ENCODE measurements at regions not wholly inside any gene's neighbourhood (a gene's known extent, or its start where the extent isn't known, plus 50 kb on each side); places are given as distances from the start of the nearest gene placed in this dataset.

DNA sequence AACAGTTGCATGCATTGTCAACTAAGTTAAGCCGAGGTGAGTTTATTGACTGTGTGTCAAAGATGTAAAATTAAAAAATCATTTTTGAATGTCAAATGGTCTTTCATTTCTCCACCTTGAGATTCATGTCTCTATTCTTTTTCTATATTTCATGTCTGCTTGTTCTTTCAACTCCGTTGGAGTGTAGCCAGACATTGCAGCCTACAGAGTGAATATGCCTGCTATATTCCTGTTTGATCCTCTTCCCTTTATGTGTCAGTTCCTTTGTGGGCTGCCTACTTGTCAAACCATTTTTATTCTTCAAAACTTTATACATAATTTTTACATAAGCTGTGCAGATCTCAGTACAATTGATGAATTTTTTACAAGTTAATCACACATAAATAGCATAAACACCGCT lies 1325.8 kb upstream of the PRMT6 start:
- no peak overlapping the region for H3K27ac Mint-ChIP-seq
- DNase-seq, result no peak
- H3K27me3 Mint-ChIP-seq (ENCODE audit: low read depth, poor library complexity), result peaks cover under 1% of the 10 kb centered on the region
- H3K9me3 Mint-ChIP-seq, result no peaks in the 10 kb centered on the region
- TF ChIP-seq, protein P1, sequence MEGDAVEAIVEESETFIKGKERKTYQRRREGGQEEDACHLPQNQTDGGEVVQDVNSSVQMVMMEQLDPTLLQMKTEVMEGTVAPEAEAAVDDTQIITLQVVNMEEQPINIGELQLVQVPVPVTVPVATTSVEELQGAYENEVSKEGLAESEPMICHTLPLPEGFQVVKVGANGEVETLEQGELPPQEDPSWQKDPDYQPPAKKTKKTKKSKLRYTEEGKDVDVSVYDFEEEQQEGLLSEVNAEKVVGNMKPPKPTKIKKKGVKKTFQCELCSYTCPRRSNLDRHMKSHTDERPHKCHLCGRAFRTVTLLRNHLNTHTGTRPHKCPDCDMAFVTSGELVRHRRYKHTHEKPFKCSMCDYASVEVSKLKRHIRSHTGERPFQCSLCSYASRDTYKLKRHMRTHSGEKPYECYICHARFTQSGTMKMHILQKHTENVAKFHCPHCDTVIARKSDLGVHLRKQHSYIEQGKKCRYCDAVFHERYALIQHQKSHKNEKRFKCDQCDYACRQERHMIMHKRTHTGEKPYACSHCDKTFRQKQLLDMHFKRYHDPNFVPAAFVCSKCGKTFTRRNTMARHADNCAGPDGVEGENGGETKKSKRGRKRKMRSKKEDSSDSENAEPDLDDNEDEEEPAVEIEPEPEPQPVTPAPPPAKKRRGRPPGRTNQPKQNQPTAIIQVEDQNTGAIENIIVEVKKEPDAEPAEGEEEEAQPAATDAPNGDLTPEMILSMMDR (IDR thresholded peaks at IDR 0.05), result no peak
- no peaks in the 10 kb centered on the region for H3K4me1 Mint-ChIP-seq
- H3K4me3 Mint-ChIP-seq, result no peak overlapping the region
- no peaks in the 10 kb centered on the region for H3K36me3 Mint-ChIP-seq (ENCODE audit: low read depth)

DNA sequence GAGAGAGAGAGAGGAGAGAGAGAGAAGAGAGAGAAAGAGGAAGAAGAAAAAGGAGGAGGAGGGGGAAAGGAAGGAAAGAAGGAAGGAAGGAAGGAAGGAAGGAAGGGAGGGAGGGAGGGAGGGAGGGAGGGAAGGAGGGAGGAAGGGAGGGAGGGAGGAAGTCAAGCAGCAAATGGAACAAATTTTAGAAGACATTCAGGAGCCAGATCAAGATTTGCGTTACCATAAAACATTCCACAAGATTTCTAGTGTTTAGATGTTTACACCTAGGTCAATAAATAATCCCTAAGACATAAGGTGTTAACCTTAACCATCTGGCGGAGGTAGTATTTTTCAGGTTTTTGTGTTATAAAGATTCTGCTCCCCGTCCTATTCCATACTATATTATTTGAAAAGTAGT lies 1320.1 kb upstream of the PRMT6 start:
- Mint-ChIP-seq H3K36me3 (ENCODE audit: low read depth) (no peaks in the 10 kb centered on the region), H3K9me3 (no peaks in the 10 kb centered on the region), H3K4me3 (no peak overlapping the region), H3K27me3 (ENCODE audit: low read depth, poor library complexity) (no peaks in the 10 kb centered on the region), H3K27ac (no peak overlapping the region), H3K4me1 (no peaks in the 10 kb centered on the region)
- TF ChIP-seq, protein P1 (IDR thresholded peaks at IDR 0.05), result no peak
- no peak for DNase-seq

DNA sequence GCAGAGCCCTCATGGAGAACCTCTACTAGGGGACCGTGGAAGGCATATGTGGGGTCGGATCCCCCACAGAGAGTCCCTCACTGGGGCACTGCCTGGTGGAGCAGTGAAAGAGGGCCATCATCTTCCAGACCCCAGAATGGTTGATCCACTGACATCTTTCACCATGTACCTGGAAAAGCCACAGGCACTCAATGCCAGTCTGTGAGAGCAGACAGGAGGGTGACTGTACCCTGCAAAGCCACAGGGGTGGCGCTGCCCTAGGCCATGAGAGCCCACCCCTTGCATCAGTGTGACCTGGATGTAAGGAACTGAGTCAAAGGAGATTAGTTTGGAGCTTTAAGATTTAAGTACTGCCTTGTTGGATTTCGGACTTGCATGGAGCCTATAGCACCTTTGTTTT lies 1276.7 kb upstream of the PRMT6 start:
- no peak for DNase-seq
- TF ChIP-seq, protein P1 (IDR thresholded peaks at IDR 0.05), result no peak
- H3K4me3 Mint-ChIP-seq, result no peak overlapping the region

DNA sequence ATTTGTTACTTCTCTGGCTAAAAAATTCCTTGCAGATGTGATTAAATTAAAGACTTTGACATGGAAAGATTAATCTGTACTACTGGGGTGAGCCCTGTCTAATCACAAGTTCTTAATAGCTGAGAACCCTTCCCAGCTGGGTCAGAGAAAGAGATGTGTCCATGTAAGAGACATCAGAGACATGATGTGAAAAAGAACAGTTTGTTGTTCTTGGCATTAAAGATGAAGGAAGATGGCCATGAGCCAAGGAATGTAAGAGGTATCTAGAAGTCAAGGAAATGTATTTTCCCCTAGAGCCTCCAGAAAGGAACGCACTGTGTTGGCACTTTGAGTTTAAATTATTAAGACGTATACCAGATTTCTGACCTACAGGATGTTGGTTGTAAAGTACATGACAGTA lies 1271.5 kb upstream of the PRMT6 start:
- no peaks in the 10 kb centered on the region for H3K9me3 Mint-ChIP-seq
- no peak overlapping the region for H3K27ac Mint-ChIP-seq
- no peak for DNase-seq
- no peak overlapping the region for H3K4me3 Mint-ChIP-seq
- no peaks in the 10 kb centered on the region for H3K4me1 Mint-ChIP-seq
- H3K27me3 Mint-ChIP-seq (ENCODE audit: low read depth, poor library complexity), result no peaks in the 10 kb centered on the region
- no peaks in the 10 kb centered on the region for H3K36me3 Mint-ChIP-seq (ENCODE audit: low read depth)
- TF ChIP-seq, protein P1 (IDR thresholded peaks at IDR 0.05), result no peak

More for the DNA sequence above, 1276.7 kb upstream of the PRMT6 start:
- Mint-ChIP-seq H3K27me3 (ENCODE audit: low read depth, poor library complexity) (peaks cover 3% of the 10 kb centered on the region), H3K27ac (no peak overlapping the region), H3K9me3 (peaks cover 6% of the 10 kb centered on the region), H3K36me3 (ENCODE audit: low read depth) (no peaks in the 10 kb centered on the region), H3K4me1 (no peaks in the 10 kb centered on the region)

DNA sequence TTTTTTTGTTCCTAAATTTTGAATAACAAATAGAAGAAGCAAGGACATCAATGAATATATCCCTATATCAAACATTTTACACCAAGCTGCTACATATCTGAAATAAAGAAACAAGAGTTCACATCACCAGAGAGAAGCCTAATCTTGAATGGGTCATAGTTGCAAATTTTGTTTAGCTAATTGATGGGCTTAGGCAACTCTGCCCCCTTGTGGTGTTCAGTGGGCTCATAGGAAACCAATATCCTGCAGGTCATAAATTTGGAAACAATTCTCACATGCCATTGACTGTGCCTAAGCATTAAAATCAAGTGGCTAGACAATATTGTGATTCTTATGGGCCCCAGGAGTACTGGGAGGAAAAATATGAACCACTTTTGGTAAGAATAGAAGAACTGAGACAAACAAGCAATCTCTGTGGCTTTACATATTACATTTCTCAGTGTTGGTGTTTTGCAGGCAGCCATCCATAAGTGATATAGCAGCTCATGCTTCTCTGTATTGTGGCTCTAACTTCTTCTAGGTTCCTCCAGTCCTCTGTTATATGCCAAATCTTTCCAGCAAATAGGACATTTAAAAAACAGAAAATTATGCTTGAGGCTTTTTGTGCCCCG lies 1262.8 kb upstream of the PRMT6 start:
- DNase-seq, result peak; percentile 69
- Mint-ChIP-seq H3K4me1 (no peaks in the 10 kb centered on the region), H3K9me3 (no peaks in the 10 kb centered on the region), H3K4me3 (no peak overlapping the region), H3K27ac (no peak overlapping the region), H3K27me3 (ENCODE audit: low read depth, poor library complexity) (peaks cover 4% of the 10 kb centered on the region), H3K36me3 (ENCODE audit: low read depth) (no peaks in the 10 kb centered on the region)
- TF ChIP-seq, protein P1 (IDR thresholded peaks at IDR 0.05), result peak; percentile 79

DNA sequence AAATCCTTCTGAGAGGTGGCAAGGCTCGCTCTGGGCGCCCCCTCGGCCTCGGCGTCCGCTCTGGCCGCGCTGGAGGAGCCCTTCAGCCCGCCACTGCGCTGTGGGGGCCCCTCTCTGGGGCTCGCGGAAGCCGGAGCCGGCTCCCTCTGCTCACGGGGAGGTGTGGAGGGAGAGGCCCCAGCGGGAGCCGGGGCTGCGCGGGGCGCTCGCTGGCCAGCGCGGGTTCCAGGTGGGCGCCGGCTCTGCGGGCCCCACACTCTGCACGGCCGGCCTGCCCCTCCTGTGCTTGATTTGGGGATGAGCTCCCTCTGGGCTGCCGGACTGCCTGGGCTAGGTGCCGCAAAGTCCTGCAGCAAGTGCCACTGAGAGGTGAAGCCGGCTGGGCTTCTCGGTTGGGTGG lies 1260.7 kb upstream of the PRMT6 start:
- Mint-ChIP-seq H3K4me1 (no peaks in the 10 kb centered on the region), H3K9me3 (no peaks in the 10 kb centered on the region), H3K36me3 (ENCODE audit: low read depth) (no peaks in the 10 kb centered on the region), H3K27ac (no peak overlapping the region), H3K27me3 (ENCODE audit: low read depth, poor library complexity) (peaks cover 4% of the 10 kb centered on the region), H3K4me3 (no peak overlapping the region)
- no peak for DNase-seq
- TF ChIP-seq, protein P1 (IDR thresholded peaks at IDR 0.05), result no peak

Data from nephron progenitor cell (in vitro differentiated cells).